ENCODE measurements at regions not wholly inside any gene's neighbourhood (a gene's known extent, or its start where the extent isn't known, plus 50 kb on each side); places are given as distances from the start of the nearest gene placed in this dataset.

- H3K36me3 ChIP-seq (ENCODE audit: control insufficient read depth in 2 of 3, insufficient read depth in 3 of 3, low read length in 3 of 3) = no peaks in the 10 kb centered on the region
- Mint-ChIP-seq H3K36me3 (no peaks in the 10 kb centered on the region), H3K9me3 (no peaks in the 10 kb centered on the region), H3K27ac (no peak overlapping the region), H3K4me1 (peaks cover 4 to 11% (median 8%) of the 10 kb centered on the region in 7 donors), H3K27me3 (no peaks in the 10 kb centered on the region), H3K4me3 (no peak overlapping the region)
- no peaks in the 10 kb centered on the region for H3K4me1 ChIP-seq (ENCODE audit: control insufficient read depth in 2 of 2, insufficient read depth in 2 of 2, low read length in 2 of 2)
- no peaks in the 10 kb centered on the region for H3K9me3 ChIP-seq (ENCODE audit: control insufficient read depth in 2 of 3, low read length in 3 of 3)
- no peak overlapping the region for H3K4me3 ChIP-seq (ENCODE audit: low read length)
- intact Hi-C loops (cut with micrococcal nuclease) = no loop called here
- DNase-seq = no peak
- no peak for ATAC-seq
- H3K27me3 ChIP-seq (ENCODE audit: control insufficient read depth in 2 of 2, insufficient read depth in 2 of 2, low read length in 2 of 2) = no peaks in the 10 kb centered on the region
- H3K27ac ChIP-seq (ENCODE audit: low read depth, low read length) = no peak overlapping the region
- POLR2A ChIA-PET = no interaction called here
- CTCF ChIA-PET = no interaction called here
Observed at GRCh38 chr2:120785228-120785966, 49.7 kb downstream of the GLI2 start.

- H3K27ac Mint-ChIP-seq = no peak overlapping the region
- Histone ChIP-seq H3K4me1 (ENCODE audit: control insufficient read depth in 2 of 2, insufficient read depth in 2 of 2, low read length in 2 of 2) (no peaks in the 10 kb centered on the region), H3K27ac (ENCODE audit: low read depth, low read length) (no peak overlapping the region), H3K4me3 (ENCODE audit: low read length) (no peak overlapping the region), H3K27me3 (ENCODE audit: control insufficient read depth in 2 of 2, insufficient read depth in 2 of 2, low read length in 2 of 2) (no peaks in the 10 kb centered on the region), H3K36me3 (ENCODE audit: control insufficient read depth in 2 of 3, insufficient read depth in 3 of 3, low read length in 3 of 3) (no peaks in the 10 kb centered on the region), H3K9me3 (ENCODE audit: control insufficient read depth in 2 of 3, low read length in 3 of 3) (no peaks in the 10 kb centered on the region)
- DNase-seq (no peak), ATAC-seq (no peak)
- no peaks in the 10 kb centered on the region for H3K9me3 Mint-ChIP-seq
- no peak overlapping the region for H3K4me3 Mint-ChIP-seq
- POLR2A ChIA-PET = no interaction called here
- intact Hi-C loops (cut with micrococcal nuclease) = no loop called here
- CTCF ChIA-PET = no interaction called here
- no peaks in the 10 kb centered on the region for H3K36me3 Mint-ChIP-seq
- no peaks in the 10 kb centered on the region for H3K27me3 Mint-ChIP-seq
- H3K4me1 Mint-ChIP-seq = peaks cover 4 to 11% (median 8%) of the 10 kb centered on the region in 7 donors
Observed at GRCh38 chr2:120786038-120786960, 50.6 kb downstream of the GLI2 start.

- H3K9me3 ChIP-seq (ENCODE audit: control insufficient read depth in 2 of 3, low read length in 3 of 3) = no peaks in the 10 kb centered on the region
- ChIA-PET POLR2A (no interaction called here), CTCF (no interaction called here)
- Mint-ChIP-seq H3K27me3 (no peaks in the 10 kb centered on the region), H3K36me3 (no peaks in the 10 kb centered on the region), H3K4me1 (peaks cover 4 to 11% (median 8%) of the 10 kb centered on the region in 7 donors), H3K9me3 (no peaks in the 10 kb centered on the region), H3K27ac (no peak overlapping the region), H3K4me3 (no peak overlapping the region)
- no peaks in the 10 kb centered on the region for H3K36me3 ChIP-seq (ENCODE audit: control insufficient read depth in 2 of 3, insufficient read depth in 3 of 3, low read length in 3 of 3)
- no peak overlapping the region for H3K27ac ChIP-seq (ENCODE audit: low read depth, low read length)
- intact Hi-C loops (cut with micrococcal nuclease) = no loop called here
- no peak for ATAC-seq
- H3K4me1 ChIP-seq (ENCODE audit: control insufficient read depth in 2 of 2, insufficient read depth in 2 of 2, low read length in 2 of 2) = no peaks in the 10 kb centered on the region
- no peak for DNase-seq
- H3K27me3 ChIP-seq (ENCODE audit: control insufficient read depth in 2 of 2, insufficient read depth in 2 of 2, low read length in 2 of 2) = no peaks in the 10 kb centered on the region
- no peak overlapping the region for H3K4me3 ChIP-seq (ENCODE audit: low read length)
Observed at GRCh38 chr2:120787111-120787821, 51.6 kb downstream of the GLI2 start.

- Histone ChIP-seq H3K27ac (ENCODE audit: low read depth, low read length) (no peak overlapping the region), H3K36me3 (ENCODE audit: control insufficient read depth in 2 of 3, insufficient read depth in 3 of 3, low read length in 3 of 3) (no peaks in the 10 kb centered on the region), H3K4me1 (ENCODE audit: control insufficient read depth in 2 of 2, insufficient read depth in 2 of 2, low read length in 2 of 2) (no peaks in the 10 kb centered on the region), H3K9me3 (ENCODE audit: control insufficient read depth in 2 of 3, low read length in 3 of 3) (no peaks in the 10 kb centered on the region), H3K4me3 (ENCODE audit: low read length) (no peak overlapping the region), H3K27me3 (ENCODE audit: control insufficient read depth in 2 of 2, insufficient read depth in 2 of 2, low read length in 2 of 2) (no peaks in the 10 kb centered on the region)
- no peaks in the 10 kb centered on the region for H3K36me3 Mint-ChIP-seq
- no peak overlapping the region for H3K4me3 Mint-ChIP-seq
- no peaks in the 10 kb centered on the region for H3K9me3 Mint-ChIP-seq
- ChIA-PET CTCF (no interaction called here), POLR2A (no interaction called here)
- DNase-seq (no peak), ATAC-seq (no peak)
- H3K4me1 Mint-ChIP-seq = peaks cover 4 to 10% (median 7%) of the 10 kb centered on the region in 7 donors
- no peak overlapping the region for H3K27ac Mint-ChIP-seq
- intact Hi-C loops (cut with micrococcal nuclease) = no loop called here
- H3K27me3 Mint-ChIP-seq = no peaks in the 10 kb centered on the region
Observed at GRCh38 chr2:120787822-120788700, 52.4 kb downstream of the GLI2 start.

GRCh38 chr2:120791243-120791961 lies 55.7 kb downstream of the GLI2 start:
- Mint-ChIP-seq H3K27ac (no peak overlapping the region), H3K4me1 (peaks cover 0 to 5% (median 0%) of the 10 kb centered on the region in 7 donors), H3K4me3 (no peak overlapping the region), H3K9me3 (no peaks in the 10 kb centered on the region), H3K27me3 (no peaks in the 10 kb centered on the region), H3K36me3 (no peaks in the 10 kb centered on the region)
- CTCF ChIA-PET = no interaction called here
- H3K27ac ChIP-seq (ENCODE audit: low read depth, low read length) = no peak overlapping the region
- no peak overlapping the region for H3K4me3 ChIP-seq (ENCODE audit: low read length)
- no peaks in the 10 kb centered on the region for H3K27me3 ChIP-seq (ENCODE audit: control insufficient read depth in 2 of 2, insufficient read depth in 2 of 2, low read length in 2 of 2)
- H3K36me3 ChIP-seq (ENCODE audit: control insufficient read depth in 2 of 3, insufficient read depth in 3 of 3, low read length in 3 of 3) = no peaks in the 10 kb centered on the region
- DNase-seq (no peak), ATAC-seq (no peak)
- POLR2A ChIA-PET = no interaction called here
- no peaks in the 10 kb centered on the region for H3K9me3 ChIP-seq (ENCODE audit: control insufficient read depth in 2 of 3, low read length in 3 of 3)
- H3K4me1 ChIP-seq (ENCODE audit: control insufficient read depth in 2 of 2, insufficient read depth in 2 of 2, low read length in 2 of 2) = no peaks in the 10 kb centered on the region
- intact Hi-C loops (cut with micrococcal nuclease) = no loop called here

GRCh38 chr2:120791962-120792297 lies 56.3 kb downstream of the GLI2 start:
- no peaks in the 10 kb centered on the region for H3K27me3 Mint-ChIP-seq
- intact Hi-C loops (cut with micrococcal nuclease) = no loop called here
- H3K4me3 ChIP-seq (ENCODE audit: low read length) = no peak overlapping the region
- no peaks in the 10 kb centered on the region for H3K36me3 ChIP-seq (ENCODE audit: control insufficient read depth in 2 of 3, insufficient read depth in 3 of 3, low read length in 3 of 3)
- ChIA-PET POLR2A (no interaction called here), CTCF (no interaction called here)
- H3K9me3 ChIP-seq (ENCODE audit: control insufficient read depth in 2 of 3, low read length in 3 of 3) = no peaks in the 10 kb centered on the region
- no peak overlapping the region for H3K27ac Mint-ChIP-seq
- no peak for DNase-seq
- H3K4me3 Mint-ChIP-seq = no peak overlapping the region
- H3K4me1 ChIP-seq (ENCODE audit: control insufficient read depth in 2 of 2, insufficient read depth in 2 of 2, low read length in 2 of 2) = no peaks in the 10 kb centered on the region
- peaks cover 0 to 5% (median 0%) of the 10 kb centered on the region in 7 donors for H3K4me1 Mint-ChIP-seq
- no peaks in the 10 kb centered on the region for H3K36me3 Mint-ChIP-seq
- H3K27me3 ChIP-seq (ENCODE audit: control insufficient read depth in 2 of 2, insufficient read depth in 2 of 2, low read length in 2 of 2) = no peaks in the 10 kb centered on the region
- no peak for ATAC-seq
- H3K9me3 Mint-ChIP-seq = no peaks in the 10 kb centered on the region
- no peak overlapping the region for H3K27ac ChIP-seq (ENCODE audit: low read depth, low read length)

Data from naive thymus-derived CD4-positive, alpha-beta T cell (primary cell).